Muscle layer of duodenum (tissue), 2 donors: ENCODE measurements at regions not wholly inside any gene's neighbourhood (a gene's known extent, or its start where the extent isn't known, plus 50 kb on each side); places are given as distances from the start of the nearest gene placed in this dataset.

Experiments used
- H3K27ac ChIP-seq: one replicate; pipeline ENCODE4 v1.7.0; 2013; ENCODE audit warnings: mild to moderate bottlenecking, low read length
- H3K27me3 ChIP-seq: one replicate; pipeline ENCODE4 v1.7.0; 2013; ENCODE audit warnings: low read depth, mild to moderate bottlenecking, control low read depth, low read length
- H3K36me3 ChIP-seq, 2 donors: one replicate each; pipeline ENCODE4 v1.7.0; 2013; ENCODE audit warnings: low read length in 2 of 2, control low read depth in 1 of 2, mild to moderate bottlenecking in 1 of 2; ENCODE audit not compliant: insufficient read depth in 2 of 2, control insufficient read depth in 1 of 2
- H3K4me1 ChIP-seq, 2 donors: one replicate each; pipeline ENCODE4 v1.7.0; 2013; ENCODE audit warnings: low read length in 2 of 2, mild to moderate bottlenecking in 2 of 2, control low read depth in 1 of 2, moderate library complexity in 1 of 2; ENCODE audit not compliant: insufficient read depth in 2 of 2, control insufficient read depth in 1 of 2
- H3K4me3 ChIP-seq, 2 donors: one replicate each; pipeline ENCODE4 v1.7.0; 2013; ENCODE audit warnings: low read length in 2 of 2, low read depth in 1 of 2, mild to moderate bottlenecking in 1 of 2
- H3K9me3 ChIP-seq, 2 donors: one replicate each; pipeline ENCODE4 v1.7.0; 2013; ENCODE audit warnings: low read length in 2 of 2, control low read depth in 1 of 2, mild to moderate bottlenecking in 1 of 2; ENCODE audit not compliant: control insufficient read depth in 1 of 2
- donor health status: healthy.

- no peaks in the 10 kb centered on the region for H3K9me3 ChIP-seq
- H3K27me3 ChIP-seq = no peaks in the 10 kb centered on the region
- no peaks in the 10 kb centered on the region for H3K4me1 ChIP-seq
- no peaks in the 10 kb centered on the region for H3K36me3 ChIP-seq
- no peak overlapping the region for H3K4me3 ChIP-seq
- no peak overlapping the region for H3K27ac ChIP-seq
Measured at GRCh38 chr4:188246488-188246887, 107.2 kb downstream of the TRIML1 start.

DNA sequence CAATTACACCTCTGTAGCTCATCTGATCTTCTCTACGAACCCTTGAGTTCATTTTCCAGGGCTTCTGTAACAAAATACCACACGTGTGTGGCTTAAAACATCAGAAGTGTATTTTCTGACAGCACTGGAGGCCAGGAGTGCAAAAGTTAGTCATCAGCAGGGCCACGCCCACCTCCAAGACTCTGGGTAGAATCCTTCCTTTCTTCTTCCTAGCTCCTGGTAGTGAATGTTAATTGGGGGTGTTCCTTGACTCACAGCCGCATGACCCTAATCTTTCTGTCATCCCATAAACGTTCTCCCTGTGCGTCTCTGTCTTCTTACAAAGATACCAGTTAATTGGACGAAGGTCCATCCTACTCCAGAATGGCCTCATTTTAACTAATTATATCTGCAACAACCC, 115.0 kb downstream of the TRIML1 start:
- Histone ChIP-seq H3K9me3 (no peaks in the 10 kb centered on the region), H3K4me1 (no peaks in the 10 kb centered on the region), H3K27me3 (no peaks in the 10 kb centered on the region), H3K4me3 (no peak overlapping the region), H3K27ac (no peak overlapping the region), H3K36me3 (no peaks in the 10 kb centered on the region)

DNA sequence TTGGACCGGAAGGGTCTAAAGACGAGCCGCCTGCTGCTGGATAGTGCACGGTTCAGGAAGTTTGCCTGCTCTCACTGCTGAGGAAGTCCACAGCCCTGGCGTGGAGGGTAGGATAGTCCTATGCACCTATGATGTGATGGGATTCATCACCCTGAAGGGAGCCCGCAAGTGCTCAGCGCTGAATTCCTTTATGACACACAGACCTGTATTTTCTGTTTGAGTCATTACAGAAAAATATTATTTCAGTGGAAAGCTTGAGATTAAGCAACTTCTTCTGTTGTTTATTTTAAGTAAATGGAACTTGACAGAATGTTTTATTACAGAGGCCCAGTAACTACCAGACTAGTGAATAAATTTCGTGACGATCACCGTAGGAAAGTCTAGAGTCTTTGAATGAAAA, 123.2 kb downstream of the TRIML1 start:
- Histone ChIP-seq H3K27ac (no peak overlapping the region), H3K9me3 (no peaks in the 10 kb centered on the region), H3K27me3 (no peaks in the 10 kb centered on the region), H3K36me3 (no peaks in the 10 kb centered on the region), H3K4me1 (no peaks in the 10 kb centered on the region), H3K4me3 (no peak overlapping the region)

DNA sequence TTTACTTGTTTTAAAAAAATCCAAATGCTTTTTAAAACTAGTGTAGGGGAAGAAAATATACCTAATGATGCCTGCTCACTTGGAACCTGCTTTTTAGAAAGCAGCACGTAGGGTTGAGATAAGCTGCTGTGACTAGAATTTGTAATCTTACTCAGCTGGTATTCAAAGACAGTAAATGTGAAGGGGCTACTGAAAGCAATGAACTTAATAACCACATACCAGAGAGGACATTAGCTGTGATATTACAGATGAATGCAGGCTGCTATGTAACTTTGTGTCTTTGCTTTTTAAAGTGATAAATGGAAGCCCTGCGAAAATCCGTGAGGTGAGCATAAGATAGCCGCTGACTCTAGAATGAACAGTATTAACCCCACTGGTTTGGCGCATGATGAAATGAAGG, 124.1 kb downstream of the TRIML1 start:
- H3K9me3 ChIP-seq = no peaks in the 10 kb centered on the region

DNA sequence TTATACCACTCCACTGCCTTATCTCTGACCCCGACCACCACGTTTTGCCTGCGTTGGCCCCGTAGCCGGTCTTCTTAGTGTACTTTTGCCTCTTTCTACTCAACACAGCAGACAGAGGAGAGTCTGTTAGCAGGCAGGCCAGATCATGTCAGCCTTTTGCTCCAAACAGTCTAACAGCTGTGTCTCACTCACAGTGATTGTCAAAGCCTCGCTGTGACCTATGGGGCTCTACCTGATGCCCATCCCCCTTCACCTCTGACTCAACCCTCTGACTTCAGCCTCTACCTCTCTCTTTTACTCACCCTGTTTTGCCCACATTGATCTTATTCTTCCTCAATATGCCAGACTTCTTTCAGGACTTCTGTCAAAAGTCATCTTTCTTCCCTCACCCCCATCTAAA, 127.1 kb downstream of the TRIML1 start:
- Histone ChIP-seq H3K36me3 (no peaks in the 10 kb centered on the region), H3K27ac (no peak overlapping the region), H3K4me3 (no peak overlapping the region), H3K9me3 (no peaks in the 10 kb centered on the region), H3K27me3 (no peaks in the 10 kb centered on the region), H3K4me1 (no peaks in the 10 kb centered on the region)

More for the DNA sequence above, 124.1 kb downstream of the TRIML1 start:
- H3K4me1 ChIP-seq = no peaks in the 10 kb centered on the region
- H3K27me3 ChIP-seq = no peaks in the 10 kb centered on the region
- no peaks in the 10 kb centered on the region for H3K36me3 ChIP-seq
- H3K27ac ChIP-seq = no peak overlapping the region
- no peak overlapping the region for H3K4me3 ChIP-seq

GRCh38 chr4:188268131-188268908, 129.1 kb downstream of the TRIML1 start:
- Histone ChIP-seq H3K27me3 (no peaks in the 10 kb centered on the region), H3K36me3 (no peaks in the 10 kb centered on the region), H3K4me1 (no peaks in the 10 kb centered on the region), H3K27ac (no peak overlapping the region), H3K4me3 (no peak overlapping the region), H3K9me3 (no peaks in the 10 kb centered on the region)

- Histone ChIP-seq H3K9me3 (no peaks in the 10 kb centered on the region), H3K36me3 (no peaks in the 10 kb centered on the region), H3K4me1 (no peaks in the 10 kb centered on the region), H3K27ac (no peak overlapping the region), H3K27me3 (no peaks in the 10 kb centered on the region), H3K4me3 (no peak overlapping the region)
Measured at GRCh38 chr4:188270273-188271069, 131.2 kb downstream of the TRIML1 start.

GRCh38 chr4:188275686-188276085, 136.4 kb downstream of the TRIML1 start:
- Histone ChIP-seq H3K27me3 (no peaks in the 10 kb centered on the region), H3K4me3 (no peak overlapping the region), H3K36me3 (no peaks in the 10 kb centered on the region), H3K4me1 (no peaks in the 10 kb centered on the region), H3K9me3 (no peaks in the 10 kb centered on the region), H3K27ac (no peak overlapping the region)

DNA sequence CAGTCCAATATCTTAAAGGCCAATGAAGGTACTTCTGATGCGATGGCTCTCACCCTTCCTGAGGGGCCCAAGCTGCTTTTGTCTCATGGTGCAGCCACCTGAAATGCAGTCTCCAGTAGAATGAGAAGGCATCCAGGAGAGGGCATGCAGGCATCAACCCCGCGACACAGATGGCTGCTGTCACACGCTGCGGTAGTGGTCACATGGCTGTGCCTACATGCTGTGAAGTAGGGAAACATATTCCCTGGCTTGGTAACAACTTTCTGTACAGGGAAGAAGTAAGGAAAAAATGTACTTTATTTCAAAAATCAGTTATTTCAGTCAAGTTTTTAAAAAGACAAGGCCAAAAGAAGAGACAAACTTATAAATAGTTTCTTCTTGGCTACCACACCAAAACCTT, 139.9 kb downstream of the TRIML1 start:
- Histone ChIP-seq H3K4me3 (no peak overlapping the region), H3K36me3 (no peaks in the 10 kb centered on the region), H3K27me3 (no peaks in the 10 kb centered on the region), H3K27ac (no peak overlapping the region), H3K9me3 (no peaks in the 10 kb centered on the region), H3K4me1 (no peaks in the 10 kb centered on the region)

DNA sequence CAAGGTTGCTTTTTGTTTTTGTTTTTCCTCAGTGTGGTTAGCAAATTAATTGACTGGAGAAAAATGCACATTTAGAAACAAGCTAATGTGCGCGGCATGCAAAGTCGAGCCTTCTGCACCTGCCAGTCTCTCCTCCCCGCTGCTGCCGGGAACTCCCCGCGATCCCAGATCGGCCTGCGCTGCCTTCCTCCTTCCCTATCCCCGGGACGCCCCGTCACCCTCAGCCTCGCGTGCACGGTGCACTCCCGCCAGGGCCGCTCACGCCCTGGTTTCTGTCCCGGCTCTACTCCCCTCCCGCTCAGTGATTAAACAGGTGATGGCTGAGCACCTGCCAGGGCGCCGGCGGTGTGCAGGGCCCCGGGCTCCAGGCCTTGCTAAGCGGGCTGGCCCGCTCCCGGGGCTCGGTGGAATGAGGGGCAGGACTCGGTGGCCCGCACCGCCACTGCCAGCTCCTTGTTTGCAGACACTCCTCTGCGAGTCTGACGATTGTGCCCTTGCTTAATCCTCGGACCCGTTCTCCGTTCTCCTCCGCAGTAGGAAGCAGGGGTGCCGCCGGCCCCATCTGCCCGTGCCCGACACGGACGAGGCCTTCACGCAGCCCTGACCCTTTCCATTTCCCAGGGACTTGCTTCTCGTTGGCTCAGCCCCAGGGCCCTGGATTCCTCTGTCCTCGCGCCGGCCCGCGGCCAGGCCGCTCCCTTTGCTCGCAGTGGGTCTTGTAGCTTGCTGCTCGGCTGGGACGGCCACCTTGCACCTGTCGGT, 143.4 kb downstream of the TRIML1 start:
- Histone ChIP-seq H3K27ac (no peak overlapping the region), H3K4me3 (peak overlapping the region in 1 of 2 donors; percentile 50), H3K36me3 (no peaks in the 10 kb centered on the region), H3K27me3 (no peaks in the 10 kb centered on the region), H3K4me1 (no peaks in the 10 kb centered on the region), H3K9me3 (no peaks in the 10 kb centered on the region)

DNA sequence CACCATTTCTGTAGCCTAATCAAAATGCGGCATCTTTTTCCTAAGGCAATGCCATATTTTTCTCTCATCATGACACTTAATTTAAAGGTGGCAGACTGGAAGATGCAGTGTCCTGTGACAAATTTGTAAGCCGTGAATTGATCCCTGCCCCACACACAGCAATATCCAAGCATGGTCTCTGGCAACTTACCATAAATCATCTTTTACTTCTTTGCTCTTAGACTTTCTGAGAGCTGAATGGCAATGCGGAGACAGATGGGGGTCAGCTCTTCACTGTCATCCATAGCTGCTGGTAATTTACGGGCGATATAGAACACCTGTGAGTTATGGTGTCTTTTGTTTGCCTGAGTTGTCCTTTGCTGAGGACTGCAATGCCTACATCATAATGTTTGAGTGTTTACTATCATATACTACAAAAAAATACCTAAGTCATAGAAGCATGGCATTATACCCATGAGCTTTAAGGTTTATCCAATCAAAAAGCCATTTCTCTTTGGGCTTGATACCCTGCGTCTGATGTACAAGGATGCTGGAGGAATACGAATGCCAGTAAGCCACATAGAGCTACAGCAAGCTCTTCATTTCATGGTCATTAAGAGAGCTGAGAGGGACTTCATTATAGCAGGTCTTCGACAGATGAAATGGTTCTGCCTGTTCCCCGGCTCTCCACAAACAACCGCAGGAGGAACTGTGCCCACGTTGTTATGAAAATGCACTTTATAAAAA, 148.1 kb downstream of the TRIML1 start:
- H3K27me3 ChIP-seq = no peaks in the 10 kb centered on the region
- no peaks in the 10 kb centered on the region for H3K4me1 ChIP-seq
- H3K36me3 ChIP-seq = no peaks in the 10 kb centered on the region
- H3K27ac ChIP-seq = no peak overlapping the region
- H3K4me3 ChIP-seq = no peak overlapping the region
- no peaks in the 10 kb centered on the region for H3K9me3 ChIP-seq
